GM23248 (cell line): ENCODE measurements at regions not wholly inside any gene's neighbourhood (a gene's known extent, or its start where the extent isn't known, plus 50 kb on each side); places are given as distances from the start of the nearest gene placed in this dataset.

Experiments used
- DNase-seq: peaks from one replicate; pipeline ENCODE4 v3.0.0-alpha.2; 2015
- H2AFZ ChIP-seq: fragments of 200-600 bp; sonication (generic); 2 replicates; pipeline ENCODE4 v1.6.1; 2016; ENCODE audit warnings: antibody characterized with exemption
- H3F3A ChIP-seq: fragments of 200-600 bp; sonication (generic); 2 replicates; pipeline ENCODE4 v1.6.1; 2016; ENCODE audit warnings: mild to moderate bottlenecking, antibody characterized with exemption, mixed run types; ENCODE audit not compliant: insufficient read depth
- H3K27ac ChIP-seq: fragments of 200-600 bp; sonication (generic); 2 replicates; pipeline ENCODE4 v1.5.1; 2016; ENCODE audit warnings: mild to moderate bottlenecking
- H3K27me3 ChIP-seq: fragments of 200-600 bp; sonication (generic); replicated peaks from 2 replicates; pipeline ENCODE4 v1.6.1; 2016; ENCODE audit warnings: mild to moderate bottlenecking; ENCODE audit not compliant: insufficient read depth
- H3K36me3 ChIP-seq: fragments of 200-600 bp; sonication (generic); 2 replicates; pipeline ENCODE4 v1.6.1; 2016; ENCODE audit warnings: low read depth, mild to moderate bottlenecking
- H3K4me1 ChIP-seq: fragments of 200-600 bp; sonication (generic); 2 replicates; pipeline ENCODE4 v1.6.1; 2016; ENCODE audit warnings: mild to moderate bottlenecking; ENCODE audit not compliant: insufficient read depth
- H3K4me2 ChIP-seq: fragments of 200-600 bp; sonication (generic); one replicate; pipeline ENCODE4 v1.6.1; 2016; ENCODE audit warnings: mild to moderate bottlenecking; ENCODE audit not compliant: unreplicated experiment
- H3K4me3 ChIP-seq: fragments of 200-600 bp; sonication (generic); 2 replicates; pipeline ENCODE4 v1.5.1; 2016; ENCODE audit warnings: mild to moderate bottlenecking
- H3K79me2 ChIP-seq: fragments of 200-600 bp; sonication (generic); 2 replicates; pipeline ENCODE4 v1.6.1; 2016; ENCODE audit warnings: mild to moderate bottlenecking; ENCODE audit not compliant: insufficient read depth
- H3K9ac ChIP-seq: fragments of 200-600 bp; sonication (generic); 2 replicates; pipeline ENCODE4 v1.6.1; 2016; ENCODE audit warnings: mild to moderate bottlenecking
- H3K9me2 ChIP-seq: fragments of 200-600 bp; sonication (generic); 2 replicates; pipeline ENCODE4 v1.6.1; 2016; ENCODE audit warnings: mixed run types, mild to moderate bottlenecking, moderate library complexity; ENCODE audit not compliant: insufficient read depth
- H3K9me3 ChIP-seq: fragments of 200-600 bp; sonication (generic); one replicate; pipeline ENCODE4 v1.6.1; 2017; ENCODE audit warnings: low read depth
- H4K20me1 ChIP-seq: fragments of 200-600 bp; sonication (generic); 2 replicates; pipeline ENCODE4 v1.6.0; 2016; ENCODE audit not compliant: insufficient read depth
- EZH2 ChIP-seq: fragments of 200-600 bp; sonication (generic); IDR thresholded peaks from 2 replicates; pipeline ENCODE4 v1.6.1; 2018; ENCODE audit warnings: antibody characterized with exemption, mild to moderate bottlenecking; ENCODE audit not compliant: insufficient read depth, poor library complexity, severe bottlenecking
- EZH2phosphoT487 ChIP-seq: fragments of 200-600 bp; sonication (generic); IDR thresholded peaks from 2 replicates; pipeline ENCODE4 v1.6.1; 2018; ENCODE audit warnings: antibody characterized with exemption, moderate library complexity, mild to moderate bottlenecking, low read depth; ENCODE audit not compliant: insufficient read depth
- WGBS, 2 experiments: methylation state at CpG; one replicate each; pipeline ENCODE4 v1.1.6; 2015 to 2017; ENCODE audit warnings: low lambda C conversion rate in 2 of 2, low coverage in 1 of 2; ENCODE audit errors: missing lambda C conversion rate in 2 of 2; 5-methylcytosine and 5-hydroxymethylcytosine counted together
- in situ Hi-C: fragments of 300-500 bp; cut with MboI; formaldehyde crosslinking; loops from 2 replicates; pipeline ENCODE4 v1.15.0; 2020

- no peaks in the 10 kb centered on the region for H3K36me3 ChIP-seq
- no peaks in the 10 kb centered on the region for H3K9me3 ChIP-seq
- peaks cover 19% of the 10 kb centered on the region for H3K4me1 ChIP-seq
- 96 to 97% methylated on average over 2 of the region's 2 CpGs for WGBS, 2 experiments
- peaks cover 8% of the 10 kb centered on the region for H3F3A ChIP-seq
- H3K4me3 ChIP-seq, result no peak overlapping the region
- H3K9ac ChIP-seq, result no peak overlapping the region
- no peak overlapping the region for H3K27ac ChIP-seq
- no peak for DNase-seq
- peaks cover 96% of the 10 kb centered on the region for H3K79me2 ChIP-seq
- H3K9me2 ChIP-seq, result no peaks in the 10 kb centered on the region
- in situ Hi-C loops, result no loop called here
- no peaks in the 10 kb centered on the region for H3K27me3 ChIP-seq
- no peaks in the 10 kb centered on the region for H4K20me1 ChIP-seq
- no peak overlapping the region for H3K4me2 ChIP-seq
- no peak for TF ChIP-seq EZH2
- H2AFZ ChIP-seq, result no peak overlapping the region
Measured at GRCh38 chr1:39136638-39137037, 67.9 kb upstream of the MACF1 start.

- peaks cover 20% of the 10 kb centered on the region for H3K4me1 ChIP-seq
- H3K4me3 ChIP-seq, result no peak overlapping the region
- no peaks in the 10 kb centered on the region for H3K9me3 ChIP-seq
- TF ChIP-seq EZH2phosphoT487 (no peak), EZH2 (no peak)
- in situ Hi-C loops, result no loop called here
- H3K36me3 ChIP-seq, result no peaks in the 10 kb centered on the region
- H3K27me3 ChIP-seq, result no peaks in the 10 kb centered on the region
- H3K9me2 ChIP-seq, result no peaks in the 10 kb centered on the region
- no peak overlapping the region for H2AFZ ChIP-seq
- no peak overlapping the region for H3K9ac ChIP-seq
- no peak overlapping the region for H3K27ac ChIP-seq
- H3K4me2 ChIP-seq, result no peak overlapping the region
- H3K79me2 ChIP-seq, result peaks cover 94% of the 10 kb centered on the region
- 94 to 100% methylated on average over 3 of the region's 3 CpGs for WGBS, 2 experiments
- peak; percentile 19 for DNase-seq
- H4K20me1 ChIP-seq, result no peaks in the 10 kb centered on the region
- peaks cover 11% of the 10 kb centered on the region for H3F3A ChIP-seq
Measured at GRCh38 chr1:39139723-39140360, 64.7 kb upstream of the MACF1 start.

- DNase-seq, result peak; percentile 42
- Histone ChIP-seq H3K79me2 (peaks cover 94% of the 10 kb centered on the region), H3F3A (peaks cover 20% of the 10 kb centered on the region), H3K9me2 (no peaks in the 10 kb centered on the region), H3K9ac (no peak overlapping the region), H3K36me3 (no peaks in the 10 kb centered on the region), H3K4me2 (peak overlapping the region; percentile 18), H3K4me1 (peaks cover 31% of the 10 kb centered on the region), H4K20me1 (no peaks in the 10 kb centered on the region), H3K27me3 (no peaks in the 10 kb centered on the region), H2AFZ (no peak overlapping the region), H3K9me3 (no peaks in the 10 kb centered on the region), H3K27ac (peak overlapping the region; percentile 21), H3K4me3 (no peak overlapping the region)
- TF ChIP-seq EZH2 (no peak), EZH2phosphoT487 (no peak)
- in situ Hi-C loops, result no loop called here
- WGBS, 2 experiments, result 86 to 100% methylated on average over 1 of the region's 1 CpG
Measured at GRCh38 chr1:39141925-39142324, 62.6 kb upstream of the MACF1 start.

GRCh38 chr1:39142401-39143060, 62.0 kb upstream of the MACF1 start:
- Histone ChIP-seq H3K9me2 (no peaks in the 10 kb centered on the region), H3K79me2 (peaks cover 94% of the 10 kb centered on the region), H3K27ac (peak overlapping the region; percentile 21), H4K20me1 (no peaks in the 10 kb centered on the region), H3F3A (peaks cover 20% of the 10 kb centered on the region), H2AFZ (no peak overlapping the region), H3K27me3 (no peaks in the 10 kb centered on the region), H3K9ac (no peak overlapping the region), H3K4me2 (peak overlapping the region; percentile 18), H3K4me3 (no peak overlapping the region), H3K4me1 (peaks cover 31% of the 10 kb centered on the region), H3K9me3 (no peaks in the 10 kb centered on the region), H3K36me3 (no peaks in the 10 kb centered on the region)
- WGBS, 2 experiments, result 100% methylated on average over 3 of the region's 3 CpGs
- in situ Hi-C loops, result no loop called here
- no peak for DNase-seq
- TF ChIP-seq EZH2 (no peak), EZH2phosphoT487 (no peak)
